GM21528 (cell line): ENCODE measurements at regions not wholly inside any gene's neighbourhood (a gene's known extent, or its start where the extent isn't known, plus 50 kb on each side); places are given as distances from the start of the nearest gene placed in this dataset.
"Not testable (repeated sequence)": the region's sequence is repeated elsewhere in the genome, so short reads cannot be mapped to it uniquely, and the experiment has no call there.

ENCODE experiments used
- ATAC-seq: cut with Tn5 transposase; IDR thresholded peaks from one replicate; pipeline ENCODE4 v1.9.1; 2021; ENCODE audit warnings: mild to moderate bottlenecking, moderate library complexity; ENCODE audit not compliant: unreplicated experiment, low FRiP score

DNA sequence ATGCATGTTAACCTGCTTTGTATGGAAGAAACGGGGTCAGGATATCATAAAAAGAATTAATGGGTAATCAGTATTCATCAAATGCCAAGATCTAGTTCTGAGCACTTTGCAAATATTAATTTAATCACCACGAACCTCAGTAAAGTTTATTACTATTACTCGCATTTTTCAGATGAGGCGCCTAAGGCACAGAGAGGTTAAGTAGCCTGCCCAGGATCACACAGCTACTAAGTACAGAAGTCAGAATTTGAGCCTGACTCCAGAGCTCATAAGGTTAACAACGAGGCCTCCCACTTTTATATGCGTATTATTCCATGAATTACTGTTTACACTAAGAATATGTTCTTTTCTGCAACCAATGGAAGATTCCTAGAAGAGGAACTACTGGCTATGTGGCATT lies 109.6 kb upstream of the KLF13 start:
- no peak for ATAC-seq

DNA sequence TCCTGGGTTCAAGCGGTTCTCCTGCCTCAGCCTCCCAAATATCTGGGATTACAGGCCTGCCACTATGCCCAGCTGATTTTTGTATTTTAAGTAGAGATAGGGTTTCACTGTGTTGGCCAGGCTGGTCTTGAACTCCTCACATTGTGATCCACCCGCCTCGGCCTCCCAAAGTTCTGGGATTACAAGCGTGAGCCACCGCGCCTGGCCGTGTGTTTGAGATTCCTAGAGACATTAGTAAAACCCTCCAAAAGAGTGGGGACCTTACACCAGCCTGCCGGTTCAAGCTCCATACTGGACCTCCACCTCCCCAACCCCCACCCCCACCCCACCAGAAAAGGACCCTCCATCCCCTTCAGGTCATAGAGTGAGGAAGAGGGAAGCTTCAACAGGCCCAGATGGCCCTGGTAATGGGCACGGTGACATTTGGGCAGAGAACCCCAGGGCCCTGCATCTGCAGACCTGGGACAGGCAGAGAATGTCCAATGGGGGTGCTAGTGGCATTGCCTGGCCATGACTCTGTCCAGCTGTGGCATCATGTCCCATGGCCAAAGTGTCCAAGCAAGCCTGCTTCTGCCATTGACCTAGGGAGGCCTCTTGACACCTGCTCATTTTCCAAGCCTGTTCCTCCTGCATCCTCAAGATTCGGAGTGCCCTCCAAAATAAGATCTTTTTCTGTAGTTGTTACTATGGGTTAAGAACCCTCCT lies 108.9 kb upstream of the KLF13 start:
- no peak for ATAC-seq

- no peak for ATAC-seq
Measured at GRCh38 chr15:31219221-31219620, 107.4 kb upstream of the KLF13 start.

DNA sequence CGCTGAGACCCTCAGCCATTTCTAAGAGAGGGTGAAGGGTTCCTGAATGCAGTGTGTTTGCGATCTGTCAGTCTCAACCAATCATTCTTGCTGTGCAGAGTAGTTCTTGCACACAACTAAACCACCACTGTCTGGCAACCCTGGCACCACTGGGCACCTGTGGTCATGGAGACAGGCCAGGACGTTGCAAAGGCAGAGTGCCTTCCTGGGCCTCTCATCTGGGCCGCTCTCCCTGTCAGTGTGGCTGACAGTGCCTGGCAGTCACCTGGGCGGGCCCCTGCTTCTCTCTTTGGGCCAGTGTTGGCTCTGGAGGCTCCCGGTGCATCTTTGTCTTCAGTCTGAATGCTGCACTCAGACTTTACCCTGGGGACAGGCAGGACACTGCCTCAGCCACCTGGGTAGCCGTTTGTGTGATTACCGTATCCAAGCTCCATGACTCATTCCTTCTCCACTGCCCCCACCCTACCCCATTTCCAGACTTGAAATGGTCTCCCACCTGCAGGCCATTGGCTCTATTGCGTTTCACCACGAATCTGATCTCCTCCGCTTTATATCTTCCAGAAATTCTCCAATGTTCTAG lies 104.6 kb upstream of the KLF13 start:
- no peak for ATAC-seq

DNA sequence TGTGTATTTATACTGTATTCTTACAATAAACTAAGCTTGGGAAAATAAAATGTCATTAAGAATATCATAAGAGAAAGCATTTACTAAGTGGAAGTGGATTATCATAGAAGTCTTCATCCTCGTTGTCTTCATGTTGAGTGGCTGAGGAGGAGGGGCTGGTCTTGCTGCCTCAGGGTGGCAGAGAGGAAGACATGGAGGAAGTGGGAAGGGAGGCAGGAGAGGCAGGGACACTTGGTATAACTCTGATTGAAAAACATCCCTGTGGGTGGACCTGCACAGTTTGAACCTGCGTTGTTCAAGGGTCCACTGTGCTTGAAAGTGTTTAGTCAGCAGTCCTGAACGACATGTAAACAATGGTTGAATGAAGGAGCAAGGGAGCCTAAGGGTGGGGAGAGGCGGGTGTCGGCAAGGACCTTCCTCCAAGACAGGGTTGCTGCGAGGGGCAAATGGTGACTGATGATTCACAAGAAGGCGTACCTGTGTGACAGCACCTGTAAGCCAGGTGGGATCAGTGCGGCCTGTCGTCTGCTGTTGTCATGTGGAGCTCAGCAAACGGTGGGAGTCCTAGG lies 103.8 kb upstream of the KLF13 start:
- no peak for ATAC-seq

GRCh38 chr15:31223478-31224350 lies 102.9 kb upstream of the KLF13 start:
- no peak for ATAC-seq

- ATAC-seq = not testable (repeated sequence)
Measured at GRCh38 chr15:31224661-31225060, 102.0 kb upstream of the KLF13 start.

DNA sequence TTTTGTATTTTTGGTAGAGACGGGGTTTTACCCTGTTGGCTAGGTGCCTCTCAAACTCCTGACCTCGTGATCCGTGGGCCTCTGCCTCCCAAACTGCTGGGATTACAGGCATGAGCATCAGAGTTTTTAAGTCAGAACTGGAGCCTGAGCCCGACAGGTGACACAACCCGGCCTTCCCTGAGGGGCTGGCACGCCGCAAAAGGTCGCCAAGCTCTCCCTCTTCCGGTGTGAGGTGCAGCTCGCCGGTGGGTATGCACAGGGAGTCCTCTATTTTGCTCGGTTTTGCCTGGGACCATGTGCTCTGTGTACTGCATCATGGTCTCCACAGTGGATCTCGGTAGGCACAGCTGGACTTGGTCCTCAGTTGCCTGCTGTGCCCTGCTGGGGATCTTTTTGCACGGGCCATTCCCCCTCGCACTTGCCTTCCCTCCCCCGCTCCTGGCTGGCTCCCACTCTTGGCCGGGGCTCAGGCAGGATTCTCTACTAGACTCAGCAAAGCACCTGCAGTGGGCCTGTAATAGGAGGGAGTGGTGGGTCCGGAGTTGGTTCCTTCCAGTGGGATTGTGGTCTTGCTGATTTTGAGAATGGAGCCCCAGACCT lies 101.2 kb upstream of the KLF13 start:
- no peak for ATAC-seq

DNA sequence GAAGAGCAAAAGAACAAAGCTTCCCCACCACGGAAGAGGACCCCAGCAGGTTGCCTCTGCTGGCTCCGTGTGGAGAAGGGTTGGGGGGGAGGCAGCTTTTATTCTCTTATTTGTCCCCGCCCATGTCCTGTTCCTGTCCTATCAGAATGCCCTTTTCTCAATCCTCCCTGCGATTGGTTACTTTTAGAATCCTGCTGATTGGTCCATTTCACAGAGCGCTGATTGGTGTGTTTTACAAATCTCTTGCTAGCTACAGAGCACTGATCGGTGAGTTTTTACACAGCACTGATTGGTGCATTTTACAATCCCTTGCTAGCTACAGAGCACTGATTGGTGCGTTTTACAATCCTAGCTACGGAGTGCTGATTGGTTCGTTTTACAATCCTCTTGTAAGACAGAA lies 100.6 kb upstream of the KLF13 start:
- ATAC-seq = no peak

DNA sequence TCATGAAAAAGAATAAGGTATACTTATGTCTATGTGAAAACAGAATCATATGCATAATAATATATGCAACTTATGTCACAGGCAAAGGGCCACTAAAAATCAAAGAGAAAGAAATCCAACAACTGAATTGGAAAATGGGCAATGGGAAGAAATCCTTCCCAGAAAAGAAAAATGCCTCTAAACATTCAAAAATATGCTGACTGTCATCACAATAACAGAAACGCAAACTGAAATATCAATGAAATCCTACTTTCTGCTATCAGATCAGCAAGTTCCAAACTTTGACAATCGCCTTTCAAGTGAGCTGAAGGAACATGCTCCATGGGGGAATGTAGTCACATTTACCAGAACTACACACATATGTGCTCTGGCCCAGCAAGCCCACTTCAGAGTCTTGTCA lies 99.4 kb upstream of the KLF13 start:
- ATAC-seq = no peak

GRCh38 chr15:31228011-31228484 lies 98.6 kb upstream of the KLF13 start:
- no peak for ATAC-seq

DNA sequence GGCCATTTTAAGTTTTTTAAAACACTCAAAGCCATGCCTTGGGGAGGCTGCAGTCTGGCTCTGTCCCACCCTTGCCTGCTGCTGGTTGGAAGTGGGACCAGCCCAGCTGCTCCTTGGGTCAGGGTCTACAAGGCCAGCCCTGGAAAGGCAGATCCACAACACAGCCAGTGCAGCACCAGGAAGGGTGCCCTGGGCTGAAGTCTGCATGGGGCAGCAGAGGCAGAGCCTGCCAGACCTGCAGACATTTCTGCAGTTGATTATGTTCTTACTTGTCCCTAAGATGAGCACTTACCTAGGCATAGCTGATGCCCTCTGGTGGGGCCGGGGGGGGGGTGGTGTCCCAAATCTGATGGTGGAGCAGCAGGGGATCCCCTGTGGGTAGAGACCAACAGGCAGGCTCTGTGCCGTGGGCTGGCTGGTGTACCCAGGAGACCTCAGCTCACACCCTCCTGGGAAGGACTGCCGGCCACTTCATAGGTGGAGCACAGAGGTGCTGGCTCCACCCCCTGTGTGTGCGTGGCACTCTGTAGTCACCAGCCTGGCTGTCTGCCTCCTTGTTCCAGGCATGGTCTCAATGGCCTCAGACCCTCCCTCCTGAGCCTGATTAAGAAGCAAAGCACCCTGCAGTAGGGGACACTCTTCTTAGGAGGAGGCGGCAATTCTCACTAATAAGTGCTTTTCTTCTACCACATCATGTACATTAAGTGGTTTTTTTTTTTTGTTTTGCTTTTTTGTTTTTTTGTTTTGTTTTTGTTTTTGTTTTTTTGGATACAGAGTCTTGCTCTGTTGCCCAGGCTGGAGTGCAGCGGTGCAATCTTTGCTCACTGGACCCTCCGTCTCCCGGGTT lies 97.4 kb upstream of the KLF13 start:
- ATAC-seq = peak; percentile 44

DNA sequence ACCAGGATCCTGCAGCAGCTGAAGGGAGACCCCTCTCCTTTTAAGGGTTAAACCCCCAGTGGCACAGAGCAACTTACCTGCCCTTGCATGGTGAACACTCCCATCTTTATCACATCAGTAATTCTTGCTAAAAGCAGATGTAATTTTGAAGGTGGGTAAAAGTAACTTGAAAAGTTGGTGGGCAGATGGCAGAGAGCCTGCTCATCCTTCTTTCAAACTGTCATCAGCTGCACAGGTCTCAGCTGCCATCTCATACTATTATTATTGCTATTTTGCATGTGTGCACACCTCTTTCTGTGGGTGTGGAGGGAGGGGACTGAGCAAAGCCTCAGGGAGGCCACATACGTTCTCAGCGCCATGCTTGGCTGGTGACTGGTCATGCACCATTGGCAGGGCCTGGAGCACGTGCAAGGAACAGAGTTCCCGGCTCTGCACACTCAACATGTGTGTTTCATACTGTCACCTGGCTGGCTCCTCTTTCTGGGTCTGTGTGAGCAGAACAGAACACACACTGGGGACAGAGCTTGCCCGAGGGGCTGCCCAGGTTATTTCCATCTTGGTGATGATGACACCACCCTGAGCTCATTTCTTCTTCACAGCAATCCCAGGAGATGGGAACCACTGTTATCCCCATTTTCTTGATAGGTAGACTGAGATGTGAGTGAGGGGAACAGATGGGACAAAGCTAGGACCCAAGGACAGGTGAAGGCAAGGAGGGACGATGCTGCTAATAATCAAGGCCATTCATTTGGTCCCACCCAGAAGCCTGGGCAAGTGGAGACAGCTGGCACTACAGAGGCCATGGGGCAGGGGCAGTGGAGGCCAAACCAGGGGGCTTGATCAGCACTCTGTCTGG lies 95.8 kb upstream of the KLF13 start:
- peak; percentile 78 for ATAC-seq

- ATAC-seq = no peak
Measured at GRCh38 chr15:31234815-31235214, 91.8 kb upstream of the KLF13 start.

GRCh38 chr15:31235311-31236183 lies 91.1 kb upstream of the KLF13 start:
- ATAC-seq = peak; percentile 52

- ATAC-seq = peak; percentile 43
Measured at GRCh38 chr15:31236184-31237042, 90.2 kb upstream of the KLF13 start.

DNA sequence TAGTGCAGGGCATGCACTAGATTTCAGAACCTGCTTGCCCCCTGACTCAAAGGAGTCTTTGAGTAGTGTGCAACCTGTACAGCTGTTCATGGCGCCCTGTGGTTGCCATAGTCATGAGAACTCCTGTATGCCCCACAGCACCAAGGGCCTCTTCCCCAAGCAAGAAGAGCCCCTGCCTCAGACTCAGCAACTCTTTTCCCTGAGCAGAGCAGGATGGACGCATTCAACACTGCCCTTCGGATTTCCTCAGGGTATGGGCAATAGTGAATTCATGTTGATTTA lies 89.7 kb upstream of the KLF13 start:
- no peak for ATAC-seq
